KBM-7 (cell line): ENCODE measurements at regions not wholly inside any gene's neighbourhood (a gene's known extent, or its start where the extent isn't known, plus 50 kb on each side); places are given as distances from the start of the nearest gene placed in this dataset.
"Not testable (repeated sequence)": the region's sequence is repeated elsewhere in the genome, so short reads cannot be mapped to it uniquely, and the experiment has no call there.

ENCODE experiments used
- DNase-seq: peaks from one replicate; pipeline ENCODE4 v3.0.0-alpha.2; 2015
- in situ Hi-C: fragments of 300-500 bp; cut with MboI; formaldehyde crosslinking; loops from 2 replicates; pipeline ENCODE4 v1.14.3; 2020; ENCODE audit warnings: low sequenced_read_pairs, low pct_unique_long_range_greater_than_20kb, mixed read lengths

DNA sequence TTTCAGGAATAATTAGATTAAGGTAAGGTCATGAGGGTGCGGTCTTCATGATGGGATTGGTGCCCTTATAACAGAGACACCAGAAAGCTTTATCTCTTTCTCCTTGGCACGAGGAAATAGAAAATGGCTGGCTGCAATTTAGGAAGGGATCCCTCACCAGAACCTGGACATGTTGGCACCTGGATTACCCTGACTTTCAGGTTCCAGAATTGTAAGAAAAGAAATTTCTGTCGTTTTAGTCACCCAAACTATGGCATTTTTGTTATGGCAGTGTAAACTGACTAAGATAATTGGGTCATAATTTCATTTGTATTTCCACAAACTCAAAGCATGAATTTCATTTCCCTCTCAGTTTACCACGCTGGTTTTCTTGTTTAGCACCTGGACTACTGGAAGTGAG, 473.6 kb downstream of the PTH2R start:
- DNase-seq, result no peak
- in situ Hi-C loops, result no loop called here

GRCh38 chr2:208890486-208890885, 483.9 kb downstream of the PTH2R start:
- in situ Hi-C loops, result no loop called here

GRCh38 chr2:208892203-208892602, 485.6 kb downstream of the PTH2R start:
- in situ Hi-C loops, result no loop called here

More at GRCh38 chr2:208890486-208890885, 483.9 kb downstream of the PTH2R start:
- no peak for DNase-seq

DNA sequence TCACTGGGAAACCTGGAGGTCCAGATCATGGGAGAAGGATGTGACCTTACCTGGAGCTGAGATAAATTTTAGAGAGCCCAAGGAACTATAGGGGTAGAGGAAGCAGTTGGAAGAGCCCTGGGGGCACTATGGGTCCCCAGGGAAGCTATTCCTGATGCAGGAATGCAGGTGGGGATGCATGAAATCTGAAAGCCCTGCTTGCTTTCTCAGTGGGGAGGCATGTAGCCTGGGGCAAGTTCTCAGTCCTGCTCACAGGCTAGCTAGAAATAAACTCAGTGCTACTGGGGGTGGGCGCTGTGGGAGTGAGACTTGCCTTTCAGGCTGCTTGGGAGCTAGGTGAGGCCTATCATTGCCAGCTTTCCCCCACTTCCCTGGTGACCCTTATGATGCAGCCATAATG, 499.7 kb downstream of the PTH2R start:
- DNase-seq, result no peak
- in situ Hi-C loops, result no loop called here

More at GRCh38 chr2:208892203-208892602, 485.6 kb downstream of the PTH2R start:
- DNase-seq, result no peak

DNA sequence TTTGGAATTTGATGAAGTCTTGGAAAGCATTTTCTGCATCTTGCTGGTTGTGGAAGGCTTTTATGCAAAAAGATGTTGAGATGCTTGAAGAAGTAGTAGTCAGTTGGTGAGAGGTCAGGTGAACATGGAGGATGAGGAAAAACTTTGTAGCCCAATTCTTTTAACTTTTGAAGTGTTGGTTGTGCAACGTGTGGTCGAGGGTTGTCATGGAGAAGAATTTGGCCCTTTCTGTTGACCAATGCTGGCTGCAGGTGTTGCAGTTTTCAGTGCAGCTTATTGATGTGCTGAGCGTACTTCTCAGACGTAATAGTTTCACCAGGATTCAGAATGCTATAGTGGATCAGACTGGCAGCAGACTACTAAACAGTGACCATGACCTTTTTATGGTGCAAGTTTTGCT, 508.4 kb upstream of the MAP2 start:
- in situ Hi-C loops, result no loop called here
- no peak for DNase-seq

- in situ Hi-C loops, result no loop called here
- no peak for DNase-seq
Measured at GRCh38 chr2:208916881-208917280, 507.0 kb upstream of the MAP2 start.

GRCh38 chr2:208921358-208921757, 502.5 kb upstream of the MAP2 start:
- in situ Hi-C loops, DNase-seq: not testable (repeated sequence)

DNA sequence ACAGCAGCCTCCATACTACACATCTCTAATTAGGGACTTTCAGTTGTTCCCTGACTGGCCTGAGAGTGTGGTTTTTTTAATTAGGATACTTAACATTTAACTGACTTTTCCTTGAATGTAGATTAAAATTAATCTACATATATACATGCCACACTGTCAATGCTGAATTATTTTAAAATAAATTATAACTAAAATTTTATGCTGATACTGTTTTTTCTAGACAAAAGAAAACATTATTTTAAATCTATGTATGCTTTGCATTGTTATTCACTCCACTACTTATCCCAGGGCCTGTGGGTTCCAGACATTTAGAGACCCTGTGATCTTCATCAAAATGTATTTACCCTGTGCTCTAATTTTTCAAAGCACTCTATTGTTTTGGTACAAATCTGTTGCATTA, 496.0 kb upstream of the MAP2 start:
- in situ Hi-C loops, result no loop called here

DNA sequence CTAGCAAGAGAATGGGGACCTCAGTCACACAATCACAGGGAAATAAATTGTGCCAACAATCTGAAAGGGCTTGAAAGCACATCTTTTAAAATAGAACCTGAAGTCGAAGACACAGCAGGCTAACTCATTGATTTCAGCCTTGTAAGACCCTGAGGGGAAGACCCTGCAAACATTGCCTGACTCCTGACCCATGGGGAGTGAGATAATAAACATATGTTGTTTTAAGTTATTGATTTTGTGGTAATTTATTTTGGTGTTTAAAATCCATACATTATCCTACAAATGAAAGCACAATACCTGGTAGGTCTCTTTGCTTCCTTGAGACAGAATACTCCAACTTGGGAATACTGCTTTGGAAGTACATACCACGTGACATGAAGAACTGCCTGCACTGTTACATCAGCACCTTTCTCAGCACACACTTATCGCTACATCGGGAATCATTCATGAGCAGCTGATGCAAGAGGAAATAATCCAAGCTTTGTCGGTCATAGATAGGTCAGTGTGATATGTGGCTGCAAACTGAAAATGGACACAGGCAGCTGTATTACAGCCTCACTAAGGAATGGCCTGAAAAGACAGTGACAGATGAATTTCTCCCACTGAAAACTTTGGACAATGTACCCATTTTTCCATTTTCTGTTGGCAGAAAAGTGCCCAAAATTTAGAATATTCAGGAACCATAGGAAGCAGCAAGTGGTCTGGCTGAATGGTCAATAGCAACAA, 494.5 kb upstream of the MAP2 start:
- DNase-seq, result no peak
- in situ Hi-C loops, result no loop called here

More for the DNA sequence above, 496.0 kb upstream of the MAP2 start:
- no peak for DNase-seq

DNA sequence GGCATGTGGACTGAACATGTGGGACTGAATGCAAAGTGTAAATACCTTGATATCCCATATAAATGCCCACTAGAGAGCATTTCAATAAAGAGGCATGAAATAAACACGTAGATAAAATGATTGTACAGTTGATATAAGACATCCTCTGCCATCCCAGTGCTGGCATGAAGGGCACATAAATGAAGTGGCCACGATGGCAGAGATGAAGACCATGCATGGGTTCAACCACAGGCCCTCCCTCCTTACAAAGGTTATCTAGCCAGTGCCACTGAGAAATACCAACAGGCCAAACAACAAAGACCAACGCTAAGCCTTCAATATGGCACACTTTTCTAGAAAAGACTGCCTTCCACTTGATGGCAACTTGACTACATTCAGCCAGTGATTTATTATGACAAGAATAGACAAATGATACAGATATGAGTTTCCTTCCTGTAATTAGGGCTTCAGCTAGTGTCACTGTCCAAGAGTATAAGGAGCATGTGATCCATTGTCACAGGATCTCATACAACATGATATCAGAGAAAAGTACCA, 493.9 kb upstream of the MAP2 start:
- no peak for DNase-seq
- in situ Hi-C loops, result no loop called here

DNA sequence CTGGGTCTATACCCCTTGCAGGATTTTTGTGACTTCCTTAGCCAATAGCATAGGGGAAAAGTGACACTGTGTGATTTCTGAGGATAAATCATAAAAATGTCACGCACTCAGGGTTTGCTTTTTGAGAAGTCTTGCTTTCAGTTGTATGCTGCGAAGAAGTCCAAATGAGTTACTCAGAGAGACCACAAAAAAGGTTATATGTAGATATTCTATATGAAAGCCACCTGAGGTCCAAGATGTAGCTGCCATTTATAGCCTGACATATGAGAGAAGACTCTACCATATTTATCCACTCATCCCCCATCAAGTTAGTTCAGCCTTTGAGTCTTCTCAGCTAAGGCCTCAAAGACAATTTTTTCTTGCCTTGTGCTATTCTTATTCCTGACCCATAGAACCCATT, 488.3 kb upstream of the MAP2 start:
- no peak for DNase-seq
- in situ Hi-C loops, result no loop called here

GRCh38 chr2:208937521-208937920, 486.3 kb upstream of the MAP2 start:
- DNase-seq, result no peak
- in situ Hi-C loops, result no loop called here

DNA sequence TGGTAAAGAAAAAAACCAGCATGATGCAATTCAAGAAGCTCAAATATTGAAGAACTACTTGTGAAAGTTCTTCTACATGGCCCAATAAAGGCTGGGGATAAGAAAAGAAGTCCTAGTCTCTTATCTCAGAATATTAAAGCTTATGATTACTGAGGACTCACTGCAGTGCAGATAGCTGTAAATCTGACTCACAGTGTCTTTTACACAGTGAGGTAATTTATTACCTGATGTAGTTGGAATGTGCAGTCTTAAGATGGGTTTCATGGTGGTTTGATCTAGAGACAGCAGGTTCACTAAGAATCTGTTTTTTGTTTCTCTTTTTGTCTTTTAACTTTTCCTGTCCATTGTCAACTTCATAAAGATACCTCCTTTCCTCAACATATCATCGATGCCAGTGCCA, 484.0 kb upstream of the MAP2 start:
- DNase-seq, result no peak
- in situ Hi-C loops, result no loop called here

GRCh38 chr2:208945719-208946256, 478.1 kb upstream of the MAP2 start:
- DNase-seq, result no peak
- in situ Hi-C loops, result no loop called here

DNA sequence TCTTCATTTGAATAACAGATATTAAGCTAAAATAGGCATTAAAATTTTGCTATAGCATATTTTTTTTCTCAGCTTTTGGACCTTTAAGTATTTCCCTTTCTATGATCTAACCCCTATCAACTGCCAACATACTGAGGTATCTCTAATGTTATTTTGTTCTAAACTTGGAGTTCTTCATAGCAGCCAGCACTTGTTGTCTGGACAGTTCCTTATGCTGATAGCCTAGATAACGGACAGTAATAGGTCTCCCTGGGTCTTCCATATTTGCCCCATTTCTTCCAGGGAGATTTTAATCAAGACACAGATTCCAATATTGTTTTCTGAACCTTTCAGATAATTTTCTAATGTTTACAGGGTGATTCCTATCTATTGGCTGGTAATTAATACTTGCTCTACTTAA, 475.8 kb upstream of the MAP2 start:
- DNase-seq, result no peak
- in situ Hi-C loops, result no loop called here

DNA sequence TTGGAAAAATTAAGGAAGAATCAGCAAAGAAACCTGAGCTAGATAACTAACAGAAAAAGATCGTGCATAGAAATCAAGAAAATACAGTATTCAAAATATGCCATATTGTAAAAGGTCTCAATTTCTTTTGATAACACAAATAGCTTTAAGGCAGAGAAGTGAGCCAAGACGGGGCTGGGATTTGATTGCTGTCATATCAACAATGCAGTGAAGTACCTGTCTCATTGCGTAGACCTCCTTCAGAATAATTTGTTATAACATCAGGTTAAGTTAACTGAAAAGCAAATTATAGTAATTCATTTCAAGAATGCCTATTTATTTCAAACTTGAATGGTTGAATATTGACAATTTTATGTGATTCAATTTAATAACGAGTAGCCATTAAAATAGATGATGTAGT, 453.8 kb upstream of the MAP2 start:
- in situ Hi-C loops, result no loop called here
- DNase-seq, result no peak

- in situ Hi-C loops, result no loop called here
- no peak for DNase-seq
Measured at GRCh38 chr2:208977582-208977981, 446.3 kb upstream of the MAP2 start.

DNA sequence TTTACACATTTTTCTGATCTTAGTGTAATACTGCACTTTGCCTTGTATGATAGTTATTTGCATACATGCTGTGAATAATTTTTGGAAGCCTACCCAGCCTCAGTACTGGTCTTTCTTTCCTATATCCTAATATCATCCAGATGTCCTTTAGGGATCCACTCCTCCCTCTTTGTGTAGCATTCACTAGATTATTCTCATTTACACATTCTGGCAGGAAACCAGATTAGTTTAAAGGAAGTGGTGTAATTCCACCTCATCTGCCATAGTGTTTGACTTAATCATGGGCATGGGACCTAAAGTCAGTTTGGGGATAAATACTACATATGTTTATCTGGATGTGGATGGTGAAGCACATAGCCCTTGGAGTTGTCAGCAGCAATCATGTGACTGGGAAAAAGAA, 444.9 kb upstream of the MAP2 start:
- no peak for DNase-seq
- in situ Hi-C loops, result no loop called here

GRCh38 chr2:208980321-208980720, 443.5 kb upstream of the MAP2 start:
- DNase-seq, result no peak
- in situ Hi-C loops, result no loop called here

GRCh38 chr2:208982831-208983230, 441.0 kb upstream of the MAP2 start:
- DNase-seq, result no peak
- in situ Hi-C loops, result no loop called here

DNA sequence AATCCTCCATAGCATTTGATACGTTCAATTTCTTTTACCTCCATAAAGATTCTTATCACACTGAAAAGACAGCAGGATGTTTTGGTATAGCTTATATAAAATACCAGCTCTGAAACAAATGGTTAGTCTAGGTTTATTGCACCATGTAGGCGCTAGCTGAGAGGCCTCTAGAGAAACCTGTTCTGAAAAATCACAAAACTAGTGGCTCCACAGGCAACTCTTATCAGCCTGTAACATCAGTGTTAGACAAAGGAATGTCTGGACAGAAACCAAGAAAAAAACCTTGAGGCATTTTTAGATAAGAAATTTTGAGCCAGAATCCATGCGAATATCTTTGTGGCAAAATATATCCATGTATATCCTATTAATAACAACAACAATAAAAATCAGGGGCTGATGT, 440.4 kb upstream of the MAP2 start:
- no peak for DNase-seq
- in situ Hi-C loops, result no loop called here
